Endothelial cell (in vitro differentiated cells): ENCODE measurements at regions not wholly inside any gene's neighbourhood (a gene's known extent, or its start where the extent isn't known, plus 50 kb on each side); places are given as distances from the start of the nearest gene placed in this dataset.
"Not testable (repeated sequence)": the region's sequence is repeated elsewhere in the genome, so short reads cannot be mapped to it uniquely, and the experiment has no call there.

Experiments
- DNase-seq: peaks from one replicate; pipeline ENCODE4 v3.0.0; 2021; ENCODE audit warnings: low spot score
- H3K27ac Mint-ChIP-seq: one replicate; pipeline ENCODE4 v1.8.0; 2021; ENCODE audit warnings: mixed read lengths, inconsistent platforms; ENCODE audit not compliant: unreplicated experiment
- H3K27me3 Mint-ChIP-seq: one replicate; pipeline ENCODE4 v1.8.0; 2021; ENCODE audit warnings: mild to moderate bottlenecking, moderate library complexity, mixed read lengths, inconsistent platforms; ENCODE audit not compliant: unreplicated experiment
- H3K36me3 Mint-ChIP-seq: one replicate; pipeline ENCODE4 v1.8.0; 2021; ENCODE audit warnings: mild to moderate bottlenecking, low read depth, mixed read lengths, inconsistent platforms; ENCODE audit not compliant: unreplicated experiment
- H3K4me1 Mint-ChIP-seq: one replicate; pipeline ENCODE4 v1.8.0; 2021; ENCODE audit warnings: mild to moderate bottlenecking, mixed read lengths, inconsistent platforms; ENCODE audit not compliant: unreplicated experiment
- H3K4me3 Mint-ChIP-seq: one replicate; pipeline ENCODE4 v1.8.0; 2021; ENCODE audit warnings: mild to moderate bottlenecking, mixed read lengths, inconsistent platforms; ENCODE audit not compliant: unreplicated experiment
- H3K9me3 Mint-ChIP-seq: one replicate; pipeline ENCODE4 v1.8.0; 2021; ENCODE audit warnings: mixed read lengths, inconsistent platforms; ENCODE audit not compliant: unreplicated experiment
- TF ChIP-seq, protein P1 (sequence below): fragments of 200-600 bp; sonication (generic); IDR thresholded peaks from one replicate; pipeline ENCODE4 v1.5.0; 2021; ENCODE audit warnings: antibody characterized with exemption; ENCODE audit not compliant: unreplicated experiment

DNA sequence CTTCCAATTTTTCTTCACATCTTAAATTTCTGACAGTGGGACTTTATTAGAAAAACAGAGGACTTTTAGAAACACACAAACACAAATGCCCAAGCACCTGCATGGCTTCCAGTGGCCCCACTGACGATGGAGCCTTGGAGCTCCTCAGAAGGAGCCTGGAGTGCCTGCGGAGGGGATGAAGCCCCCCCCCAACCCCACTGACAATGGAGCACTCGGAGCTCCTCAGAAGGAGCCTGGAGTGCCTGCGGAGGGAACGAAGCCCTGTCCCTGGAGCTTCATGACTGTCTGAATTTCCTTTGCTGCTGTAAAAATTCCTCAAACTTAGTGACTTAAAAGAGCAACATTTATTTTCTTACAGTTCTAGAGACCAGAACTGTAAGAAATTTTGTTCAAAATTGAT is 80.1 kb upstream of the VRK1 start:
- H3K4me3 Mint-ChIP-seq, result no peak overlapping the region
- no peaks in the 10 kb centered on the region for H3K27me3 Mint-ChIP-seq
- TF ChIP-seq, protein P1, sequence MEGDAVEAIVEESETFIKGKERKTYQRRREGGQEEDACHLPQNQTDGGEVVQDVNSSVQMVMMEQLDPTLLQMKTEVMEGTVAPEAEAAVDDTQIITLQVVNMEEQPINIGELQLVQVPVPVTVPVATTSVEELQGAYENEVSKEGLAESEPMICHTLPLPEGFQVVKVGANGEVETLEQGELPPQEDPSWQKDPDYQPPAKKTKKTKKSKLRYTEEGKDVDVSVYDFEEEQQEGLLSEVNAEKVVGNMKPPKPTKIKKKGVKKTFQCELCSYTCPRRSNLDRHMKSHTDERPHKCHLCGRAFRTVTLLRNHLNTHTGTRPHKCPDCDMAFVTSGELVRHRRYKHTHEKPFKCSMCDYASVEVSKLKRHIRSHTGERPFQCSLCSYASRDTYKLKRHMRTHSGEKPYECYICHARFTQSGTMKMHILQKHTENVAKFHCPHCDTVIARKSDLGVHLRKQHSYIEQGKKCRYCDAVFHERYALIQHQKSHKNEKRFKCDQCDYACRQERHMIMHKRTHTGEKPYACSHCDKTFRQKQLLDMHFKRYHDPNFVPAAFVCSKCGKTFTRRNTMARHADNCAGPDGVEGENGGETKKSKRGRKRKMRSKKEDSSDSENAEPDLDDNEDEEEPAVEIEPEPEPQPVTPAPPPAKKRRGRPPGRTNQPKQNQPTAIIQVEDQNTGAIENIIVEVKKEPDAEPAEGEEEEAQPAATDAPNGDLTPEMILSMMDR, result no peak
- no peak overlapping the region for H3K27ac Mint-ChIP-seq
- DNase-seq, result no peak
- H3K9me3 Mint-ChIP-seq, result no peaks in the 10 kb centered on the region
- no peaks in the 10 kb centered on the region for H3K36me3 Mint-ChIP-seq
- no peaks in the 10 kb centered on the region for H3K4me1 Mint-ChIP-seq

DNA sequence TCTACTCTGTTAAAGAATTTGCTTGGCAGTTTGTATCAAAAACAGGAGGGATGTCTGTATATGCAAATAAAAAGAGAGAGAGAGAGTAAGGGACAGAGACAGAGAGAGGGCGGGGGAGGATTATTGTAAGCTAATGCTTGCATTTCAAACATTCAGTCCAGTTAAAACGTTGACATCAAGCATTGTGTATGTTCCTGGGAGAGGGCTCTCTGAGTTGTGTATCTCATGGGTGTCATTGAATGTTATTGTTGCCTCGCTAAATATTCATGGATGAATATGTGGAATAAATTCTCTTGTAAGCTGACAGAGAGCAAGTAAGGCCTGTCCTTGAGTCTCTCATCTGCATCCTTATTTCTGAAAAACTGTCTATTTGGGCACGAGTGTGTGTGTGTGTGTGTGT is 78.8 kb upstream of the VRK1 start:
- TF ChIP-seq, protein P1, result no peak
- no peaks in the 10 kb centered on the region for H3K4me1 Mint-ChIP-seq
- no peaks in the 10 kb centered on the region for H3K9me3 Mint-ChIP-seq
- no peak for DNase-seq
- H3K27ac Mint-ChIP-seq, result no peak overlapping the region
- H3K4me3 Mint-ChIP-seq, result no peak overlapping the region
- H3K36me3 Mint-ChIP-seq, result no peaks in the 10 kb centered on the region
- H3K27me3 Mint-ChIP-seq, result no peaks in the 10 kb centered on the region

DNA sequence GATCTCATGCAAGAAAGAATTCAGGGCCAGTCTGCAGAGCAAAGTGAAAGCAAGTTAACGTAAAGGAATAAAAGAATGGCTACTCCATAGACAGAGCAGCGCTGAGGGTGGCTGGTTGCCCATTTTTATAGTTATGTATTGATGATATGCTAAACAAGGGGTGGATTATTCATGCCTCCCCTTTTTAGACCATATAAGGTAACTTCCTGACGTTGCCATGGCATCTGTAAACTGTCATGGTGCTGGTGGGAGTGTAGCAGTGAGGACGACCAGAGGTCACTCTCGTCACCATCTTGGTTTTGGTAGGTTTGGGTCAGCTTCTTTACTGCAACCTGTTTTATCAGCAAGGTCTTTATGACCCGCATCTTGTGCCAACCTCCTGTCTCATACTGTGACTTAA is 76.5 kb upstream of the VRK1 start:
- not testable (repeated sequence) for H3K4me3 Mint-ChIP-seq, H3K27me3 Mint-ChIP-seq, H3K4me1 Mint-ChIP-seq, H3K9me3 Mint-ChIP-seq, H3K36me3 Mint-ChIP-seq, H3K27ac Mint-ChIP-seq, DNase-seq

DNA sequence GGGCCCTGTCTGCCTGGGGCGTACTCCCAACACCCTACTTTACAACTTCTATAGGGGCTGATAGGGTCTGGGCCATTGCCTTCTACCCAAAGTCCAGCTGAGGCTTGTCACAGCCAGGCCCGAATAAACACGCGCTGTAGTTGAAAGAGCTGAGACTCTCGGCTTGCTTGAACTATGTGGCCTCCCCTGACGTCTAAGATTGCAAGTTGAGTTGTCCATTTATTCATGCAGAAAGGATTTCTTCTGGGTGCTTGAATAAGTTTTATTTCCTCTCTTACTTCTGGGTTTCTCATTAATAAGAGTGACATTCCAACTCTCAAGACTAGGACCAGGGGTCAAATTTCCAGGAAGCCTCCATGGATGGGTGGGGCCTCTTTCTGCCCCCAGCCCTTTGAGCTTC is 74.4 kb upstream of the VRK1 start:
- TF ChIP-seq, protein P1, result no peak
- Mint-ChIP-seq H3K9me3 (no peaks in the 10 kb centered on the region), H3K4me3 (no peak overlapping the region), H3K27ac (no peak overlapping the region), H3K27me3 (peaks cover 5% of the 10 kb centered on the region), H3K36me3 (no peaks in the 10 kb centered on the region), H3K4me1 (peaks cover 3% of the 10 kb centered on the region)
- no peak for DNase-seq

DNA sequence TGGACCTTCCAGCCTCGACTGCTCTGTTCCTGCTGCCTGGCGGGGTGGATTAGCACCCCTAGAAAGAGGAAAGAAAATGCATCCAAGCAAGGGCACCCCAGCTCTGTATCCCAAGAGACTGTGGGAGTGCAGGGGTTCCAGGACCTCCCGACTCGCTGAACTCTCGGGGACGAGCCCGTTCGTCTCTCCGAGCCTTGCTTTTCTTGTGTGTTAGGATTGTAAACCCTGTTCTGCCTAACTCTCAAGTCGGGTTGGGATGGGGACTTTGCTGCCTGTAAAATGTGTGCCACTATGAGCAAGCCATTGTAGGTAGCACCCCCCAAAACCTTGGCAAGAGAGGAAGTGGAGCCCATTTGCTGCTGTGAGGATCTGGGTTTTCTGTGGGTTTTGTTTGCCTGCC is 73.2 kb upstream of the VRK1 start:
- TF ChIP-seq, protein P1, result no peak
- H3K4me1 Mint-ChIP-seq, result peaks cover 3% of the 10 kb centered on the region
- H3K27me3 Mint-ChIP-seq, result peaks cover 5% of the 10 kb centered on the region
- no peak overlapping the region for H3K4me3 Mint-ChIP-seq
- H3K27ac Mint-ChIP-seq, result no peak overlapping the region
- DNase-seq, result no peak
- no peaks in the 10 kb centered on the region for H3K9me3 Mint-ChIP-seq
- H3K36me3 Mint-ChIP-seq, result no peaks in the 10 kb centered on the region

DNA sequence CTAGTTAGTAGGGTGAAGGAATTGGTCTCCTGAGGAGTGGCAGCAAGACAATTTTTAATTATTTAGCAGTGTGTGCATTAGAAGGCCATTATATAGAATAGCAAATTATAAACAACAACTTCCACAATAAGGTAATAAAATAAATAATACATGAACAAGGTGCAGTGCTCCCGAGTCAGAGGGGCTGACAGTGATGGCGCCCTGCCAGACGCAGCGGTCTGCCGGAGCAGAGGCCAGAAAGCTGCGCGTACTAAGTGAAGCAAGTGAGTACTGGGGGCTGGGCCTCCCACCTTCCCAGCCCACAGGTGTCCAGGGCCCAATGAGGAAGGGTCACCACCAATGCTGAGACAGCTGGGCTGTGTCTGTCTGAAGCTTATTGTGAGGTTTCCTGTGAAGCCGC is 72.0 kb upstream of the VRK1 start:
- no peaks in the 10 kb centered on the region for H3K36me3 Mint-ChIP-seq
- H3K27me3 Mint-ChIP-seq, result peaks cover 5% of the 10 kb centered on the region
- H3K4me3 Mint-ChIP-seq, result no peak overlapping the region

More for the DNA sequence above, 72.0 kb upstream of the VRK1 start:
- TF ChIP-seq, protein P1, result no peak
- peaks cover 3% of the 10 kb centered on the region for H3K4me1 Mint-ChIP-seq
- no peak overlapping the region for H3K27ac Mint-ChIP-seq
- no peaks in the 10 kb centered on the region for H3K9me3 Mint-ChIP-seq
- no peak for DNase-seq
